Retinal pigment epithelial cell (primary cell): ENCODE measurements at regions not wholly inside any gene's neighbourhood (a gene's known extent, or its start where the extent isn't known, plus 50 kb on each side); places are given as distances from the start of the nearest gene placed in this dataset.
A peak's percentile ranks its signal among the peaks of the same experiment; 100 is the strongest.

Experiments used
- DNase-seq: peaks from one replicate; pipeline ENCODE4 v3.0.0-alpha.2; 2010; ENCODE audit warnings: low read depth
- H3K4me3 ChIP-seq: 2 replicates; pipeline ENCODE4 v1.5.1; 2011; ENCODE audit warnings: mild to moderate bottlenecking, low read length, control low read depth, moderate library complexity
- TF ChIP-seq, protein P1 (sequence below): conservative IDR thresholded peaks from 2 replicates; pipeline ENCODE4 v1.5.1; 2011; ENCODE audit warnings: low read depth, low read length, control low read depth, inconsistent platforms

DNA sequence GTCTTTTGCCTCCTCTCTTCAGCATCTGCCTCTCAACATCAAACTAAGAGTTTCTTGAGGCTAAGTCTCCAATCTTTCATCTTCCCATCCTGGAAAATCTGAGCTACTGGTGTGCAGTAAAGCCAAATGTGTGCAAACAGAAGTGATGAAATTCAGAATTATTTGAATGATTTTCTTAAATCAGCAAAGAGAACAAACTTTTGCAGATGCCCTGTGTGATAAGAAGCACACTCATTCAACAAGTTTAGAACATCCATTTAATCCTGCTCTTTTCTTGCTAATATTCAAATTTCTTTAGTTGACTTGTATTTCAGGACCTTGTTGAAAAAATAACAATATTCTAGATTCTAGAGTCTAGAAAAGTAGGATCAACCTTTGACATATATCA, 1374.9 kb upstream of the CELF4 start:
- DNase-seq = no peak
- TF ChIP-seq, protein P1, sequence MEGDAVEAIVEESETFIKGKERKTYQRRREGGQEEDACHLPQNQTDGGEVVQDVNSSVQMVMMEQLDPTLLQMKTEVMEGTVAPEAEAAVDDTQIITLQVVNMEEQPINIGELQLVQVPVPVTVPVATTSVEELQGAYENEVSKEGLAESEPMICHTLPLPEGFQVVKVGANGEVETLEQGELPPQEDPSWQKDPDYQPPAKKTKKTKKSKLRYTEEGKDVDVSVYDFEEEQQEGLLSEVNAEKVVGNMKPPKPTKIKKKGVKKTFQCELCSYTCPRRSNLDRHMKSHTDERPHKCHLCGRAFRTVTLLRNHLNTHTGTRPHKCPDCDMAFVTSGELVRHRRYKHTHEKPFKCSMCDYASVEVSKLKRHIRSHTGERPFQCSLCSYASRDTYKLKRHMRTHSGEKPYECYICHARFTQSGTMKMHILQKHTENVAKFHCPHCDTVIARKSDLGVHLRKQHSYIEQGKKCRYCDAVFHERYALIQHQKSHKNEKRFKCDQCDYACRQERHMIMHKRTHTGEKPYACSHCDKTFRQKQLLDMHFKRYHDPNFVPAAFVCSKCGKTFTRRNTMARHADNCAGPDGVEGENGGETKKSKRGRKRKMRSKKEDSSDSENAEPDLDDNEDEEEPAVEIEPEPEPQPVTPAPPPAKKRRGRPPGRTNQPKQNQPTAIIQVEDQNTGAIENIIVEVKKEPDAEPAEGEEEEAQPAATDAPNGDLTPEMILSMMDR = no peak
- H3K4me3 ChIP-seq = no peak overlapping the region

DNA sequence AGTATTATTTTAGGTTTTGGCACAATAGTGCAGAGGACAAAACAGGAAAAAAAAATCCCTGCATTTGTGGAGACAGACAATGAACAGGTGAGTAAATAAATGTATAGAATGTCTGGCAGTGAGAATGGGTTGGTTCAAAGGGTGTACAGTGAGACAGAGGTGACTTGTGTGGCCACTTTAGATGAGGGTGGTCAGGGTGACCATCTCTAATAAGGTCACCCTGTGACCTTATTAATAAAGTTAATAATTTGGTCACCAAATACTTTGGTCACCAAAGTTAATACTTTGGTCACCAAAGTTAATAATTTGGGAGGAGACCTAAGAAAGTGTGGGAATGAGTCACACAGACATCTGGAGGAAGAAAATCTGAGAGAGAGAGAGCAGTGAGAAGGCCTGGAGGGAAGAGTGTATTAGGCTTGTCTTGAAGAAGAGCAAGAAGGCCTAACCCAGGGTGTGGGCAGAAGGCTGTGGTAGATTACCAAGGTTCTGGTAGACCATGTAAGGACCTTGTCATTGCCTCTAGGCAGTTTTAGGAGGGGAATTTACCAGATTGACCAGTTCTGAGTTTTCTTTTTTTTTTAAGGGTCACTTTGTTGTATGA, 1368.4 kb upstream of the CELF4 start:
- no peak overlapping the region for H3K4me3 ChIP-seq
- TF ChIP-seq, protein P1 = no peak
- DNase-seq = no peak

DNA sequence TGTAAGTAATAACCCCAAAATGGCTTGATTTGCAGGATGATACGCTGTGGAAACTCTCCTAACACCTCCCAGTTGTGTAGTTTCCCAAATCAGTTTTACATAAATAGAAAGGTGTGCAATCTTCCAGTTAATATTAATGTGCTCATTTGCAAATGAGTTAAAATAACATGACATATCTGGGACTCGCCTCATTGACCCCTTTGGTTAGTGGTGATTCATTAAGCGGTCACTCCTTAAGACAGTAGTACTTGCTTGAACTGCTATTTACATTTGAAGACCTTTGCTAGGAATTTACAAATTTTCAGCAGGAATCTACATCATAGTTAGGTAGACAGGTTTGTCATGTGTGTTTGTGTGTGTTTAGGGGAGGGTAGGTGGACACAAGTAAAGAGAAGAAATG, 1367.7 kb upstream of the CELF4 start:
- H3K4me3 ChIP-seq = no peak overlapping the region
- TF ChIP-seq, protein P1 = no peak
- no peak for DNase-seq

DNA sequence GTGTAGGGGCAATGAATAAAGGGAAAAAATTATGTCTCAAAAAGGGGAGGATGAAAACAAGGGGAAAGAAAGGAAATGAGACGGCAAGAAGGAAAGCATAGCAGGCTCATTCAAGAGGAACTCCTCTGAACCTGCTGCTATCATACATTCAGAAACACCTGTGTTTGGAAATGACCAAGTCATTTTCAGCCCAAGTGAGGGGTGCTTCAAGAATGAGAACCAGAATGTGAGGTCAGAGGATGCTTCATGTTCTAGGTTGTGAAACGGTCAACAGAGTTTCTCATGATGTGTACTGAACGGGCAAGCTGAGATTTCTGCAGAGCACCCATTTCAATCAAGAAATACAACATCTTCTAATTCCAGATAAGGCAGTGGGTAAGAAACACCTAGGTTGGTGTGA, 1367.2 kb upstream of the CELF4 start:
- H3K4me3 ChIP-seq = no peak overlapping the region
- TF ChIP-seq, protein P1 = no peak
- DNase-seq = no peak

DNA sequence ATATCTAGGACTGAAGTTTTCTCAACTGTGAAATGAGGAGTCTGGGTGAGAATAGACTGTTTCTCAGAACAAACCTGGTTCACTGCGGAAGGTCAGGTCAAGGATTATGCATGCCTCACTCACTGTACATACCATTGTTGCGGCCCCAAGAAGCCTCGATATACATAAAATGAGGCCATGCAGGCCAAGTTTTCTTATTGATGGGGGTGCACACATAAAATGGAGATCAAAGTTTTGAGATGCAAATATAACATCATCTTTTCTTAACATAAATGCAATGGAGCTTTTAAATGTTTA, 1366.1 kb upstream of the CELF4 start:
- H3K4me3 ChIP-seq = no peak overlapping the region
- DNase-seq = no peak
- TF ChIP-seq, protein P1 = no peak

DNA sequence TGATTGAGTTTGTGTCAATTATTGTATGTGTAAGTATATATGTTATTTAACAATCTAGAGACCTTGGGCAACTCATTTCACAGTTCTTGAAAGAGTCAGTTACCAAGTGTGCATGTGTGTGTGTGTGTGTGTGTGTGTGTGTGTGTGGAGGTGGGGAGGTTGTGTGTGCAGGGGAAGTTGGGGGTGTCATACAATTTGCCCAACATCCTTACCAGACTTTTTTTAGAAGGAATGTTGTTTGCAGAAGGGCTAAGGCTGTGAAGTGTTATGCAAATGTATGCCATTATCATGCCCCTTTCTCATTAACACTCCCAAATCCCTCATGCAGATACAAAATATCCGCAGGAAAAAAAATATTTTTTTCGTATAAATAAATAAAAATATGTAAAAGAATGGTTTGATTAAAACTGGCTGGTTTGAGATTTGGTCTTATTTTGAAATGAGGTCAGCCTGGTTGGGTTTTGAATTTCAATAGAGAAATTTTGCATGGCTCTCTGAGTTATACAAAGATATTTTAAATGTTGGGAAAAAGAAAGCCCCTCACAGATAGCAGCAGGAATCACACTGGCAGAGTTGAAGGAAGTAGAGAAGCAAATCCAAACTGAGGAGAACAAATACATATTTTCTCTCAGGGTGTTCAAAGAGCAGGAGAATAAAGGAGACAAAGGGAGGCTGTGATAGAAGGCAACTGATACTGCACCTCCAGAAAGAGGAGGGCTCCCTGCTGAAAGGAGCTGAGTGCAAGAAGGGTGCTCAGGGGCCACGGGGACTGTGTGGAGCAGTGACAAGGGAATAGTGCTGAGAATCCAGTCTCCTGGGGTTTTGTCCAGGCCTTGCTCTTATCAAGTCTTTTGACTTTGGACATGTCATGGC, 1365.5 kb upstream of the CELF4 start:
- DNase-seq = no peak
- TF ChIP-seq, protein P1 = no peak
- H3K4me3 ChIP-seq = no peak overlapping the region

DNA sequence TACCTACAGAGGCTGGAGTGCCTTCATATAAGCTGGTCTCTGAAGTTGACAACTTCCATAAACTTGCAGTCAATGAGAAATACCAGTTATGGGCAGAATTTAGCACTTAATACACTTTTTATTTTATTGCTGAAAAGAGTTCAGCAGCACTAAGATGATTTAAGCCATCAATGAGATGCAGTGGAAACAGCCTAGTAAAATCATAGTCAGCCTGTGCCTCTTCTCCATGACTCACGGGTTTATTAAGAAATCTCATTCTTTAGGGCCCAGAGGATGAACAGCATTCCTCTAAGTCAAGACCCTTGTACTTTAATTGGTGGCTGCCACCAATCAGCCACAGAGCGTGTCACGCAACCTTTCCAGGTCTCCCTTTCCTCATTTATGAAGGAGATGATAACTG, 1357.9 kb upstream of the CELF4 start:
- TF ChIP-seq, protein P1 = no peak
- no peak overlapping the region for H3K4me3 ChIP-seq
- peak; percentile 18 for DNase-seq
